HUES64 (cell line): ENCODE measurements at regions not wholly inside any gene's neighbourhood (a gene's known extent, or its start where the extent isn't known, plus 50 kb on each side); places are given as distances from the start of the nearest gene placed in this dataset.

ENCODE experiments used
- H3K27ac ChIP-seq: 2 replicates; pipeline ENCODE4 v1.7.0; 2013; ENCODE audit warnings: low read depth, low read length, inconsistent platforms
- H3K27me3 ChIP-seq: 2 replicates; pipeline ENCODE4 v1.6.1; 2013; ENCODE audit warnings: mild to moderate bottlenecking, low read length; ENCODE audit not compliant: insufficient read depth
- H3K36me3 ChIP-seq: 2 replicates; pipeline ENCODE4 v1.6.1; 2013; ENCODE audit warnings: mild to moderate bottlenecking, low read length; ENCODE audit not compliant: insufficient read depth
- H3K4me1 ChIP-seq: 2 replicates; pipeline ENCODE4 v1.6.1; 2013; ENCODE audit warnings: mild to moderate bottlenecking, low read length, moderate library complexity; ENCODE audit not compliant: insufficient read depth
- H3K4me3 ChIP-seq: 2 replicates; pipeline ENCODE4 v1.5.1; 2013; ENCODE audit warnings: mild to moderate bottlenecking, low read length, moderate library complexity
- H3K9ac ChIP-seq: 2 replicates; pipeline ENCODE4 v1.6.1; 2013; ENCODE audit warnings: mild to moderate bottlenecking, low read depth, low read length
- H3K9me3 ChIP-seq: 2 replicates; pipeline ENCODE4 v1.6.1; 2013; ENCODE audit warnings: low read depth, low read length; ENCODE audit not compliant: insufficient read depth
- WGBS: fragments of 150-250, 120-280 bp; methylation state at CpG from one replicate; pipeline ENCODE4 v1.1.7; 2013; ENCODE audit warnings: missing lambda C conversion rate; 5-methylcytosine and 5-hydroxymethylcytosine counted together

DNA sequence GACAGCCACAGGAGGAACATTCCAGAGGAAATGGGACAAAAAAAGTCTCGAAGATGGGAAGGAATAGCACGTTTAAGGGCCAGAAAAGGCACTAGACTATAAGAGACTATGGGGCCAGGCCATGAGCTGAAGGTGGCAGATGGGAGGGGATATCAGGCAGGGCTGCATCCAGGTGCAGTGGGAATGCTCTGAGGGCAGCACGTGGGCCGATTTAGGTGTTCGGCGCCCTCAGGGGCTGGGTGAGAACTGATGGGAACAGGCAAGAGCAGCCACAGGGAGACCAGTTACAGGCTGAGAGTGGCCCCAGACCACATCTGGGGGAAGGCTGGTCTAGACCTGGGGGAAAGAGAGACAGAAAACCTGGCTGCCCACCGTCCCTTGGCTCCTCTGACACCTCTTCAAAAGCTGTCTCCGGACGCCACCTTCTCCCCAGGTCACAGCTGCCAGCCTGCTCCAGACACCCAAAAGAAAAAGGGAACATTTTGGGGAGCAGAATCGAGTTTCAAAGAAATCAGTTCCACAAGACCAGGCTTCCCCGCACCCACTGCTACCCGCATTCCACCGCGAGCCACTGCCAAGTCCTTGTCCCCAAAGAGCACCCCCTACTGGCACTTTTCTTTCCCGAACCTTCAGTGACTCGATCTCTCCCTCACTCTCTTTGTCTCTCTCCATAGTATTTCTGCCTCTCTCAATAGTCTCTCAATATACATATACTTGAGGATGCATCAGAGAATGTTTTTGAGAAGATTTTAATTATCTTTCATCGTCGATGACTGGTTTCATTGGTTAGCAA lies 190.1 kb upstream of the AGAP1 start:
- Histone ChIP-seq H3K4me1 (no peaks in the 10 kb centered on the region), H3K27me3 (no peaks in the 10 kb centered on the region; the same call in 1 of the 2 replicates), H3K27ac (no peak overlapping the region), H3K4me3 (no peak overlapping the region), H3K9me3 (no peaks in the 10 kb centered on the region), H3K9ac (no peak overlapping the region), H3K36me3 (no peaks in the 10 kb centered on the region)
- 88% methylated on average over 18 of the region's 18 CpGs for WGBS

- 84% methylated on average over 6 of the region's 6 CpGs for WGBS
- Histone ChIP-seq H3K4me1 (no peaks in the 10 kb centered on the region), H3K9ac (no peak overlapping the region), H3K4me3 (no peak overlapping the region), H3K9me3 (no peaks in the 10 kb centered on the region), H3K27ac (no peak overlapping the region), H3K27me3 (no peaks in the 10 kb centered on the region), H3K36me3 (no peaks in the 10 kb centered on the region)
Observed at GRCh38 chr2:235305678-235306077, 188.2 kb upstream of the AGAP1 start.

DNA sequence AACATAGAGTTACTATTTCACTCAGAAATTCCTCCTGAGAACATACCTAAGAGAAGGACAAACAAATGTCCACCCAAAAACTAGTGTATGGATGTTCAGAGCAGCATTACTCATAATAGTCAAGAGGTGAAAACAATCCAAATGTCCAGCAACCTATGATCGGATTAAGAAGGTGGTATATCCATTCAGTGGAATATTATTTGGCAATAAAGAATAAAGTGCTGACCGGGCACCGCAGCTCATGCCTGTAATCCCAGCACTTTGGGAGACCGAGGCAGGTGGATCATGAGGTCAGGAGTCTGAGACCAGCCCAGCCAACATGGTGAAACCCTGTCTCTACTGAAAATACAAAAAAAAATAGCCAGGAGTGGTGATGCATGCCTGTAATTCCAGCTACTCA lies 182.8 kb upstream of the AGAP1 start:
- Histone ChIP-seq H3K27me3 (no peaks in the 10 kb centered on the region), H3K4me1 (no peaks in the 10 kb centered on the region), H3K9me3 (no peaks in the 10 kb centered on the region), H3K36me3 (no peaks in the 10 kb centered on the region), H3K27ac (no peak overlapping the region), H3K4me3 (no peak overlapping the region), H3K9ac (no peak overlapping the region)
- WGBS, result 95% methylated on average over 4 of the region's 4 CpGs

- Histone ChIP-seq H3K9ac (no peak overlapping the region), H3K27ac (no peak overlapping the region), H3K9me3 (no peaks in the 10 kb centered on the region), H3K4me1 (no peaks in the 10 kb centered on the region), H3K4me3 (no peak overlapping the region), H3K27me3 (no peaks in the 10 kb centered on the region), H3K36me3 (no peaks in the 10 kb centered on the region)
- WGBS, result 88% methylated on average over 1 of the region's 2 CpGs
Observed at GRCh38 chr2:235312571-235312970, 181.3 kb upstream of the AGAP1 start.

GRCh38 chr2:235314371-235314930 lies 179.4 kb upstream of the AGAP1 start:
- Histone ChIP-seq H3K27ac (no peak overlapping the region), H3K9ac (no peak overlapping the region), H3K9me3 (no peaks in the 10 kb centered on the region), H3K27me3 (no peaks in the 10 kb centered on the region), H3K4me1 (no peaks in the 10 kb centered on the region), H3K4me3 (no peak overlapping the region), H3K36me3 (no peaks in the 10 kb centered on the region)
- WGBS, result 94% methylated on average over 11 of the region's 11 CpGs

DNA sequence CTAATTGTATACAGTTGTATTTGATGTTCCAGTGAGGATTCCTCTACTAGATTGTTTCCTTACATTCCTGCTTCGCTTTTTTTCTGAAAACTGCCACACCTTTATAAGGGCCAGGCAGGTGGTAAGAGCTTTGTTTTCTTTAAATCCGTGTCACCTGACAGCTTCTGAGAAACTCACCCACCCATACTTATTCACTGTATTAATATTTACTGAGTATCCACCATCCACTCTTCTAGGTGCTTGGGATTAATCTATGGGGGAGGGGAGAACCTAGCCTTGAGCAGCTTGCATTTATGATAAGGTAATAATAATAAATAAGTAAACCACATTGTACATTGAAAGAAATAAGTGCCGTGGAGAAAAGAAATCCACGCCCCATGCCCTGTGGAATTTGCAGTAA lies 174.7 kb upstream of the AGAP1 start:
- Histone ChIP-seq H3K27me3 (no peaks in the 10 kb centered on the region), H3K27ac (no peak overlapping the region)

GRCh38 chr2:235320326-235320725 lies 173.5 kb upstream of the AGAP1 start:
- WGBS, result 94% methylated on average over 9 of the region's 9 CpGs
- Histone ChIP-seq H3K36me3 (no peaks in the 10 kb centered on the region), H3K27me3 (no peaks in the 10 kb centered on the region), H3K4me3 (no peak overlapping the region), H3K9me3 (no peaks in the 10 kb centered on the region), H3K27ac (no peak overlapping the region), H3K4me1 (peaks cover 16% of the 10 kb centered on the region), H3K9ac (no peak overlapping the region)

More for the DNA sequence above, 174.7 kb upstream of the AGAP1 start:
- WGBS, result 98% methylated on average over 3 of the region's 4 CpGs
- H3K36me3 ChIP-seq, result no peaks in the 10 kb centered on the region
- no peaks in the 10 kb centered on the region for H3K9me3 ChIP-seq
- no peak overlapping the region for H3K4me3 ChIP-seq
- H3K4me1 ChIP-seq, result peaks cover 3% of the 10 kb centered on the region; the same call in 1 of the 2 replicates
- no peak overlapping the region for H3K9ac ChIP-seq

GRCh38 chr2:235324324-235324723 lies 169.5 kb upstream of the AGAP1 start:
- no peak overlapping the region for H3K27ac ChIP-seq
- whole genome bisulfite sequencing, result 53% methylated on average over 9 of the region's 9 CpGs
- no peak overlapping the region for H3K9ac ChIP-seq
- H3K9me3 ChIP-seq, result no peaks in the 10 kb centered on the region
- H3K27me3 ChIP-seq, result no peaks in the 10 kb centered on the region
- peaks cover 18% of the 10 kb centered on the region for H3K4me1 ChIP-seq
- no peaks in the 10 kb centered on the region for H3K36me3 ChIP-seq
- no peak overlapping the region for H3K4me3 ChIP-seq

- Histone ChIP-seq H3K4me1 (peaks cover 18% of the 10 kb centered on the region), H3K27ac (no peak overlapping the region), H3K36me3 (no peaks in the 10 kb centered on the region), H3K27me3 (no peaks in the 10 kb centered on the region), H3K9me3 (no peaks in the 10 kb centered on the region), H3K4me3 (no peak overlapping the region), H3K9ac (no peak overlapping the region)
- 71% methylated on average over 6 of the region's 6 CpGs for WGBS
Observed at GRCh38 chr2:235325151-235325550, 168.7 kb upstream of the AGAP1 start.

DNA sequence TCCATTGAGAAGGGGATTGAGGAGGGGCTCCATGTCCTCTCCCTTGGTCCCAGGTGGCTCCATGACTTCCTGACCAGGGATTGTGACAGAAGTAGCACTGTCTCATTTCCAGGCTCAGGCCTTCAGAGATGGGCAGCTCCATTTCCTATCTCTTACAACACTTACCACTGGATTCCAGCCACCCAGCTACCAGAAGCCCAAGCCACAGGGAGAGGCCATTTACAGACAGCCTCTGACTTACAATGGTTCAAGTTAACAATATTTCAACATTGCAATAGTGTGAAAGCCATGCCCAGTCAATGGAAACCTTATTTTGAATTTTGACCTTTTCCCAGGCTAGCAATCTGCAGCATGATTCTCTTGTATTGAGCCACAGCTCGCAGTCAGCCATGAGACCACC lies 164.9 kb upstream of the AGAP1 start:
- no peaks in the 10 kb centered on the region for H3K27me3 ChIP-seq
- H3K27ac ChIP-seq, result no peak overlapping the region
- no peak overlapping the region for H3K9ac ChIP-seq
- no peaks in the 10 kb centered on the region for H3K36me3 ChIP-seq
- H3K9me3 ChIP-seq, result no peaks in the 10 kb centered on the region
- peaks cover 16% of the 10 kb centered on the region for H3K4me1 ChIP-seq
- 86% methylated on average over 1 of the region's 1 CpG for WGBS
- no peak overlapping the region for H3K4me3 ChIP-seq

- Histone ChIP-seq H3K9me3 (no peaks in the 10 kb centered on the region), H3K36me3 (no peaks in the 10 kb centered on the region), H3K9ac (no peak overlapping the region), H3K4me1 (no peaks in the 10 kb centered on the region), H3K4me3 (no peak overlapping the region), H3K27ac (no peak overlapping the region), H3K27me3 (no peaks in the 10 kb centered on the region)
- WGBS, result 90% methylated on average over 11 of the region's 11 CpGs
Observed at GRCh38 chr2:235330775-235331451, 162.9 kb upstream of the AGAP1 start.
